NCI-H128 (cell line): ENCODE measurements at regions not wholly inside any gene's neighbourhood (a gene's known extent, or its start where the extent isn't known, plus 50 kb on each side); places are given as distances from the start of the nearest gene placed in this dataset.
A peak's percentile ranks its signal among the peaks of the same experiment; 100 is the strongest.
"Not testable (repeated sequence)": the region's sequence is repeated elsewhere in the genome, so short reads cannot be mapped to it uniquely, and the experiment has no call there.

Source experiments
- DNase-seq: peaks from one replicate; lab custom pipeline; 2025; ENCODE audit not compliant: unreplicated experiment; lab: John Stamatoyannopoulos, UW

GRCh38 chr18:21928925-21929324, 188.3 kb downstream of the MIB1 start:
- DNase-seq, result no peak

- no peak for DNase-seq
These were observed 189.6 kb downstream of the MIB1 start for GRCh38 chr18:21930177-21930576.

GRCh38 chr18:21933931-21934765, 193.6 kb downstream of the MIB1 start:
- DNase-seq, result no peak

GRCh38 chr18:21934766-21935015, 194.1 kb downstream of the MIB1 start:
- no peak for DNase-seq

- no peak for DNase-seq
These were observed 202.9 kb downstream of the MIB1 start for GRCh38 chr18:21943456-21943855.

GRCh38 chr18:21949326-21950015, 208.9 kb downstream of the MIB1 start:
- DNase-seq, result no peak

- peak; percentile 45 for DNase-seq
These were observed 213.4 kb upstream of the GATA6 start for GRCh38 chr18:21955757-21956652.

DNA sequence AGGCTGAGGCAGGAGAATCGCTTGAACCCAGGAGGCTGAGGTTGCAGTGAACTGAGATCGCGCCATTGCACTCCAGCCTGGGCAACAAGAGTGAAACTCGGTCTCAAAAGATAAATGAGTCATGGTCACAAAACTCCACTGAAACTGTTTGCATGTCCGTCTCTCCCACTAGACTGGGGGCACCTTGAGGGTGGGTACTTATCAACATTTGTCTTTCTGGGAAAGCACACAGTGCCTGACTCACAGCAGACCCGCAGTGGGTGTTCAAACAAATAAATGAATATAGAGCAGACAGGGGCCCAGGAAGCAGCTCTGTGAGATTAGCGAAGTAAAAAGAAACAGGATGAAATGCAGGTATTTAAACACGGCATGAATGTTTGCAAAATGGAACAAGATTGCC, 211.1 kb upstream of the GATA6 start:
- DNase-seq, result no peak

- no peak for DNase-seq
These were observed 210.5 kb upstream of the GATA6 start for GRCh38 chr18:21958707-21959450.

DNA sequence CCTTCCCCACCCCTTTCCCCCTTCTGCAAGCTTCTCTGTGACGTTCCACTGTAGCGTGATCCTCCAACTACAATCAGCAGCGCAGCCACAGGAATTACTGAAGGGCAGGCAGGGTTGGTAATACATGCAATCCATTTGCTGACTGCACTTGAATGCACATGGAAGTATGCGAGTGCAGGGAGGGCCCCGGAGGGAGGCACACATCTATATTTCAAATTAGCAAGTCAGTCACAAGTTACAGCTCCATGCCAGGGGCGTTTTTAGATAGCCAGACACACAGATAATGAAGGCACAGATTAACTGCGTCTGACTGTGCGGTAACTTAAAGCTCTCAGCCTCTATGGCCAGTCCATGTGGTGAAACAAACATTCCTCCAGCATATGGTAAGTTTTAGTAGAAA, 209.2 kb upstream of the GATA6 start:
- DNase-seq, result no peak

DNA sequence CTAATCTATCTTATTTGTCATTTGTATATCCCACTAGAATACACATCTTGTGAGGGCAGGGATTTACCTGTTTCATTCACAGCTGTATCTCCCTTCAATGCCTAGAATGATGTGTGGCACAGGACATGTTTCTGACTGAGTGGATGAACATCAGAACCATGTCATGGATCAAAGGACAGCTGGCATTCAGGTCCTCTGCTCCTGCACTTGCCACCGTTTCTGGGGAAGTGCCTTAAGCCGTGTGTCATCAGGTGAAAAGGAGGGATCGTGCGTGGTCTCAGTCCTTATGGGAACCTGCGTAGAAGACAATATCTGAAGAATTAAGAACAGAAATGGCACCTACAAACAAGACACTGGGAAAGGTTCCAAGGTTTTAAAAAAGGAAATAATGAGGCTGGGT, 206.1 kb upstream of the GATA6 start:
- no peak for DNase-seq

DNA sequence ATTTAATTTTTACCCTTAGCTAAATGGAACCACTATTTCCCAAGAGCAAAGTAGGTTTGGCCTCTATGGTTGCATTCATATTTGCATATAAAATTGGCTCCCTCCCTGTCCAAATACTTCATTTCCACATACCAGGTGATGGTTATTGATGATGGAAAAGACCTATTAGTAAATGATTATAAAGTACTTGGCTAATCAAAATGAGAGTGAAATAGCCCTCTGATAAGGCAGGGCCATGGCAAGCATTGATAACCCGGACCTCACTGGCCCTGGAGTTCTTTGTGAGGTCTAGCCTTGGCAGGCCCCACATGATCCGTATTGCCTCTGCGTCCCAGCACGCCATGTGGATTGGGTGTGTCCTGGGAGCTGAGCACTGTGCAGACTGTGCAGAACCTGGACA, 201.1 kb upstream of the GATA6 start:
- no peak for DNase-seq

GRCh38 chr18:21972281-21972680, 197.1 kb upstream of the GATA6 start:
- no peak for DNase-seq

DNA sequence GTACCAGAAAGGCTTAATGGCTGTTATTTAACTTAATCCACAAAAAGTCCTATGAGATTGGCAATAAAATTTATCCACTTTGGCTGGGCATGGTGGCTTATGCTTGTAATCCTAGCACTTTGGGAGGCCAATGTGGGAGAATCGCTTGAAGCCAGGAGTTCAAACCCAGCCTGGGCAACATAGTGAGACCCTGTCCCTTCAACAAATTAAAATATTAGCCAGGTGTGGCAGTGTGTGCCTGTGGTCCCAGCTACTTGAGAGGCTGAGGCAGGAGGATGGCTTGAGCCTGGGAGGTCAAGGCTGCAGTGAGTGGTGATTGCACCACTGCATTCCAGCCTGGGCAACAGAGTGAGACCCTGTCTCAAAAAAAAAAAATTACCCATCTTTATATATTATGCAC, 193.4 kb upstream of the GATA6 start:
- not testable (repeated sequence) for DNase-seq

GRCh38 chr18:21978546-21979170, 190.7 kb upstream of the GATA6 start:
- no peak for DNase-seq

GRCh38 chr18:21979171-21979560, 190.2 kb upstream of the GATA6 start:
- DNase-seq, result no peak

GRCh38 chr18:21979759-21980158, 189.6 kb upstream of the GATA6 start:
- no peak for DNase-seq

- DNase-seq, result no peak
These were observed 188.6 kb upstream of the GATA6 start for GRCh38 chr18:21980744-21981143.

- not testable (repeated sequence) for DNase-seq
These were observed 187.9 kb upstream of the GATA6 start for GRCh38 chr18:21981489-21981888.

DNA sequence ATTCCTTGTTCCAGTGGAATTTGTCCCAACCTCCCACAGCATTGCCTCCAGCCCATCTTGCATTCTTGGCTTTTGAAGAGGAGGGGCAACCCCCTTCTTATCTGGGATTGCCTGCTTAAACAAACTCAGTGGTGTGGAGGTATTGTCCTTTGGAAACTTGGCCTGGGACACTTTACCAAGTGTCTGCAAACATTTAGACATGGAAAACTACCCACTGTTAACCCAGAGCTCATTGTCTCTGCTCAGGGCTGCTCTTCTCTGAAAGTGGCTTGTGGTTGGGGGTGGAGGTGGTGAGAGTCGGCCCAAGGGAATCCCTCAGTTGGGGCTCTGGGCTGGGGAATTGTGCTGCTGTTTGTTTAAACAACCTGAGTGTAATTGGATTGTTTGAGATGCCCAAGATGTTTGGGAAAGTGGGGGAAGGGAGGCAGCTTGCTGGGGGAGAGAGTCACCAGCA, 178.3 kb upstream of the GATA6 start:
- DNase-seq, result no peak

DNA sequence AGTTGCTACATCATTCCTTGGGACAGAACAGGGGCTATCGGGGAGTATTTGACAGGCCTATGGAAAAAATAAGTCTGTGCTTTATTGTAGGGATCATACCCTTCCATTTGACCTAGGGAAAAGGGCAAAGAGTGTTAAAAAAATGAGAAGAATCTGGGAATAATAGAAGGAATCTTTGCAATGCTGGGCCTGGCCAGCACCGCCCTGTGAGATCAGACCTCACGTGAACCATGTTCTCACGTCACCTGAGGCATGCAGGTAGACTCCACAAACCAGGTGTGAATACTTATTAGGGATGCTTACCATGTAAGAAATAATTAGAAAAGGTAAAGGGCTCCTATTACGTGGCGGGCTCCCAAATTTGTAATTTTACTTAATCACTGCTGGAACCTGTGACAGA, 177.5 kb upstream of the GATA6 start:
- DNase-seq, result no peak
